K562 (cell line): ENCODE measurements at regions not wholly inside any gene's neighbourhood (a gene's known extent, or its start where the extent isn't known, plus 50 kb on each side); places are given as distances from the start of the nearest gene placed in this dataset.

Source experiments
- PRPF4 ChIP-seq: fragments of 200-400 bp; formaldehyde crosslinking; IDR thresholded peaks from one replicate; pipeline ENCODE4 v1.6.1; 2017; ENCODE audit warnings: low read length, low read depth, mild to moderate bottlenecking; ENCODE audit not compliant: insufficient read depth, poor library complexity, severe bottlenecking
- XRCC5 ChIP-seq: fragments of 200-400 bp; formaldehyde crosslinking; IDR thresholded peaks from 2 replicates; pipeline ENCODE4 v1.6.1; 2017; ENCODE audit warnings: low read depth, mild to moderate bottlenecking, low read length

- TF ChIP-seq PRPF4: no peak
- no peak for TF ChIP-seq XRCC5
Observed at GRCh38 chr6:6379573-6379972, 59.1 kb upstream of the F13A1 start.
